ENCODE measurements at regions not wholly inside any gene's neighbourhood (a gene's known extent, or its start where the extent isn't known, plus 50 kb on each side); places are given as distances from the start of the nearest gene placed in this dataset.

DNA sequence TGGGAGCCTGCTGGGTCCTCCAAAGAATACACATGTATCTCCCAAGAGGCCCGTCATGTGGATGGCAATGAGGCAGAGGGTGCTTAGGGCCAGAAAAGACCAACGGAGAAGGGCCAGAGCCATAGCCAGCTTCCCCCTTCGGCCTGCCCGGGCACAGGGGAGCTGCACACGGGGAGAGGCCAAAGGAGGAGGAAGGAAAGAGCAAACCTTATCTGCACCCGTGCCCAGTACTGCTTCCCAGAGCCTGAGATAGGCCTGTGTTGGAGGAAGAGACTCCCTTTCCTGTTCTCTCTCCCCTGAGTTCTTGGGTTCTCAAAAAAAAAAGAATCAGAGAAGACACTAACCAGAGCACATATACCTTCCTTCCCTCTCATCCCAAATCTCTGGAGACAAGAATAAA, 250.3 kb downstream of the ANAPC1 start:
- DNase-seq (ENCODE audit: low read depth), result no peak
- H3K4me3 ChIP-seq (ENCODE audit: low read depth, low read length), result no peak overlapping the region
- TF ChIP-seq, protein P1, sequence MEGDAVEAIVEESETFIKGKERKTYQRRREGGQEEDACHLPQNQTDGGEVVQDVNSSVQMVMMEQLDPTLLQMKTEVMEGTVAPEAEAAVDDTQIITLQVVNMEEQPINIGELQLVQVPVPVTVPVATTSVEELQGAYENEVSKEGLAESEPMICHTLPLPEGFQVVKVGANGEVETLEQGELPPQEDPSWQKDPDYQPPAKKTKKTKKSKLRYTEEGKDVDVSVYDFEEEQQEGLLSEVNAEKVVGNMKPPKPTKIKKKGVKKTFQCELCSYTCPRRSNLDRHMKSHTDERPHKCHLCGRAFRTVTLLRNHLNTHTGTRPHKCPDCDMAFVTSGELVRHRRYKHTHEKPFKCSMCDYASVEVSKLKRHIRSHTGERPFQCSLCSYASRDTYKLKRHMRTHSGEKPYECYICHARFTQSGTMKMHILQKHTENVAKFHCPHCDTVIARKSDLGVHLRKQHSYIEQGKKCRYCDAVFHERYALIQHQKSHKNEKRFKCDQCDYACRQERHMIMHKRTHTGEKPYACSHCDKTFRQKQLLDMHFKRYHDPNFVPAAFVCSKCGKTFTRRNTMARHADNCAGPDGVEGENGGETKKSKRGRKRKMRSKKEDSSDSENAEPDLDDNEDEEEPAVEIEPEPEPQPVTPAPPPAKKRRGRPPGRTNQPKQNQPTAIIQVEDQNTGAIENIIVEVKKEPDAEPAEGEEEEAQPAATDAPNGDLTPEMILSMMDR (IDR thresholded peaks at IDR 0.05; ENCODE audit: low read depth, low read length), result no peak
- TF ChIP-seq MAX (IDR thresholded peaks at IDR 0.05; ENCODE audit: low read depth, low read length) (no peak), POLR2A (IDR thresholded peaks at IDR 0.05; ENCODE audit: extremely low read depth, insufficient read length) (no peak), MYC (IDR thresholded peaks at IDR 0.05; ENCODE audit: low read depth, low read length) (no peak)

DNA sequence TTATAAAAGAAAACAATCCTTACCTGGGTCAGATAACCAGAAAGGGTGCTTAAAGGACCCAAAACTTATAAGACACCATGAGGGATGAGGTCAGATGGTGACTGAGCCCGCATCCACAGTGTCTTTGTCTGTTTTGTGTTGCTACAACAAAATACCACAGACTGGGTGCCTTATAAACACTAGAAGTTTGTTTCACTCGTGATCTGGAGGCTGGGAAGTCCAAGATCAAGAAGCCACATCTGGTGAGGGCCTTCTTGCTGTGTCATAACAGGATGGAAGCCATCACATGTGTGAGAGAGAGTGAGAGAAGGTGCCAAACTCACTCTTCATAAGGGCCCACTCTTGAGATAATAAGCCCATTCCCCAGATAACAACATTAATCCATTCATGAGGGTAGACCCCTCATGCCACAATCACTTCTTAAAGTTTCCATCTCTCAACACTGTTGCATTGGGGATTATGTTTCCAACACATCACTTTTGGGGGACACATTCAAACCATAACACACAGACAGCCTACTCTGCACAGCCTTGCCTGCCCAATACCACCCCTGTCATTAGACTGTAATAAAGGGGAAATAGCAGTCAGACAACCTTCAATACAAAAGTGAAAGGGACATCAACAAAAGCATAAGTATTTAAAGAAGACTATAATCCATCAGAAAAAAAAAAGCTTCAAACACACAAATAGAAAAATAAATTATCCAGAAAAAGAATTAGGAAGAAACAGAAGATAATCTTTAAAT, 249.8 kb downstream of the ANAPC1 start:
- no peak overlapping the region for H3K4me3 ChIP-seq (ENCODE audit: low read depth, low read length)
- no peak for TF ChIP-seq MAX (IDR thresholded peaks at IDR 0.05; ENCODE audit: low read depth, low read length)
- TF ChIP-seq POLR2A (IDR thresholded peaks at IDR 0.05; ENCODE audit: extremely low read depth, insufficient read length), result no peak
- TF ChIP-seq, protein P1 (IDR thresholded peaks at IDR 0.05; ENCODE audit: low read depth, low read length), result no peak
- no peak for TF ChIP-seq MYC (IDR thresholded peaks at IDR 0.05; ENCODE audit: low read depth, low read length)
- DNase-seq (ENCODE audit: low read depth), result no peak

DNA sequence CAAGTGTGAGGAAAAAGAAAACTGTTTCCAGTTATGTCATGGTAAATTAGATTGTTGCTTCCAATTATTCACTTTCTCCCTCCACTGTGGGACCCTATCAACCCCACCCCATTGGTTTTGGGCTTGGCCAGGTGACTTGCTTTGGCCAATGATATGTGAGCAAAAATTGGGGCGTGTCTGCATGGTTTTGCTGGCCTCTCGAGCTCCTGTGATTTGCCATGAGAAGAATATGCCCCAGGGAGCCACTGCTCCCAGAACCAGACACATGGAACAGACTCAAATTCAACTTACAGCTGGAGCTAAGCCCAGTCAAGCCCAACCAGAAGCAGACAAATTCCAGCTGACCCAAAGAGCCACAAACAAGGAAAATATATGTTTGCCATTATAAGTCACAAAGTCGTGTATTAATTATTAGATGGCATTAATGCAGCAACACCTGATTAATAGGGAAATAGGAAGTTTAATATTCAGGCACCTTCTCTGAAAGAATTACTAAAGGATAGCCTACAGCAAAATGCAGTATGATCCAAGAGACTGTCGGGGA, 248.9 kb downstream of the ANAPC1 start:
- DNase-seq (ENCODE audit: low read depth), result no peak
- no peak overlapping the region for H3K4me3 ChIP-seq (ENCODE audit: low read depth, low read length)

GRCh38 chr2:111636905-111637304, 247.1 kb downstream of the ANAPC1 start:
- no peak for TF ChIP-seq MYC (IDR thresholded peaks at IDR 0.05; ENCODE audit: low read depth, low read length)
- no peak for TF ChIP-seq POLR2A (IDR thresholded peaks at IDR 0.05; ENCODE audit: extremely low read depth, insufficient read length)
- TF ChIP-seq MAX (IDR thresholded peaks at IDR 0.05; ENCODE audit: low read depth, low read length), result no peak
- TF ChIP-seq, protein P1 (IDR thresholded peaks at IDR 0.05; ENCODE audit: low read depth, low read length), result no peak
- no peak overlapping the region for H3K4me3 ChIP-seq (ENCODE audit: low read depth, low read length)
- DNase-seq (ENCODE audit: low read depth), result no peak

More for the DNA sequence above, 248.9 kb downstream of the ANAPC1 start:
- TF ChIP-seq POLR2A (IDR thresholded peaks at IDR 0.05; ENCODE audit: extremely low read depth, insufficient read length) (no peak), MAX (IDR thresholded peaks at IDR 0.05; ENCODE audit: low read depth, low read length) (no peak), MYC (IDR thresholded peaks at IDR 0.05; ENCODE audit: low read depth, low read length) (no peak)
- TF ChIP-seq, protein P1 (IDR thresholded peaks at IDR 0.05; ENCODE audit: low read depth, low read length), result no peak

- TF ChIP-seq POLR2A (IDR thresholded peaks at IDR 0.05; ENCODE audit: extremely low read depth, insufficient read length), result no peak
- H3K4me3 ChIP-seq (ENCODE audit: low read depth, low read length), result no peak overlapping the region
- DNase-seq (ENCODE audit: low read depth), result no peak
Measured at GRCh38 chr2:111638274-111638877, 245.6 kb downstream of the ANAPC1 start.

- TF ChIP-seq POLR2A (IDR thresholded peaks at IDR 0.05; ENCODE audit: extremely low read depth, insufficient read length) (no peak), MAX (IDR thresholded peaks at IDR 0.05; ENCODE audit: low read depth, low read length) (no peak), MYC (IDR thresholded peaks at IDR 0.05; ENCODE audit: low read depth, low read length) (no peak)
- TF ChIP-seq, protein P1 (IDR thresholded peaks at IDR 0.05; ENCODE audit: low read depth, low read length), result no peak
- no peak overlapping the region for H3K4me3 ChIP-seq (ENCODE audit: low read depth, low read length)
- DNase-seq (ENCODE audit: low read depth), result no peak
Measured at GRCh38 chr2:111640480-111640879, 243.5 kb downstream of the ANAPC1 start.
